Ovary (tissue), 3 donors: ENCODE measurements at regions not wholly inside any gene's neighbourhood (a gene's known extent, or its start where the extent isn't known, plus 50 kb on each side); places are given as distances from the start of the nearest gene placed in this dataset.

Experiments used
- CTCF ChIP-seq, 3 donors: fragments of 450-650 bp in 2 of 3; fragments of 200-600 bp in 1 of 3; IDR thresholded peaks; one replicate each; pipeline versions ENCODE4 v1.5.1 to v1.8.0; 2016 to 2022; ENCODE audit warnings: antibody characterized with exemption in 3 of 3, mild to moderate bottlenecking in 1 of 3
- EP300 ChIP-seq: sonication (generic); formaldehyde crosslinking; IDR thresholded peaks from one replicate; pipeline ENCODE4 v1.6.1; 2017; ENCODE audit warnings: antibody characterized with exemption
- POLR2A ChIP-seq: fragments of 450-650 bp; IDR thresholded peaks from one replicate; pipeline ENCODE4 v1.6.1; 2017; ENCODE audit warnings: antibody characterized with exemption, mild to moderate bottlenecking, moderate library complexity
- donor health status: DM: no; HTN: no; CAD: no.

GRCh38 chr5:98599016-98599415, 174.4 kb upstream of the RGMB start:
- no peak for TF ChIP-seq CTCF (IDR thresholded peaks at IDR 0.05)
- no peak for TF ChIP-seq EP300
- no peak for TF ChIP-seq POLR2A
